Peyer's patch (tissue), 4 donors: ENCODE measurements at regions not wholly inside any gene's neighbourhood (a gene's known extent, or its start where the extent isn't known, plus 50 kb on each side); places are given as distances from the start of the nearest gene placed in this dataset.

Experiments used
- CTCF ChIP-seq, 6 experiments: fragments of 450-650 bp in 4 of 6; fragments of 200-600 bp in 2 of 6; sonication (generic) in 1 of 6; IDR thresholded peaks; one replicate each; pipeline ENCODE4 v1.5.1; 2017 to 2019; ENCODE audit warnings: antibody characterized with exemption in 6 of 6, mild to moderate bottlenecking in 3 of 6, moderate library complexity in 1 of 6
- POLR2A ChIP-seq, 2 donors: fragments of 450-650 bp; IDR thresholded peaks; one replicate each; pipeline ENCODE4 v1.5.1; 2017; ENCODE audit warnings: antibody characterized with exemption in 2 of 2, mild to moderate bottlenecking in 2 of 2, moderate library complexity in 2 of 2

DNA sequence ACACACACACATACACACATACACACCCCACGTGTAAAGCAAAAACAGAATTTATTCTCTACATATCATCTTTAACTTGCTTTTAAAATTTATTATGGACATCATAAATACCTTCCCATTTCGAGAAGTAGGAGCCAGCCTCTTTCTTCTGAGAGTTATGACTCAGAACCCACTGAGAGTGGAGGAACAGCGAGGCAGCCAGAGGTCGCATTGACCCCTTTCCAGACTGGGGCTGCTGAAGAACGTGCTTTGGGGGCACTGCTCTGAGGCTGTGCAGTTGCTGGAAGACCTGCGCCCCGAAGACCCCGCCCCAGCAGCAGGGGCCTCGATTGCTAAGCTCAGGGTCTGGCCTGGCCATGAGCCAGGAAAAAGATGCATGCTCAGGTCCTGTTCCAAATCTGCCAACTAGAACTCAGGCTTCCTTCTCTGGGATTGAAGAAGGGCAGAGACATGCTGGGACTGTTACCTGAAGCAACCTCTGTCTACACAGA lies 133.8 kb upstream of the TWIST2 start:
- TF ChIP-seq CTCF (IDR thresholded peaks at IDR 0.05) (no peak), POLR2A (IDR thresholded peaks at IDR 0.05) (no peak)
